HG02571 (cell line): ENCODE measurements at regions not wholly inside any gene's neighbourhood (a gene's known extent, or its start where the extent isn't known, plus 50 kb on each side); places are given as distances from the start of the nearest gene placed in this dataset.

Experiments
- ATAC-seq: cut with Tn5 transposase; IDR thresholded peaks from one replicate; pipeline ENCODE4 v1.9.1; 2021; ENCODE audit warnings: mild to moderate bottlenecking, moderate library complexity; ENCODE audit not compliant: unreplicated experiment

GRCh38 chr12:125353871-125354270 is 288.6 kb downstream of the AACS start:
- ATAC-seq: no peak

- no peak for ATAC-seq
Observed at GRCh38 chr12:125355614-125356013, 290.4 kb downstream of the AACS start.

- no peak for ATAC-seq
Observed at GRCh38 chr12:125356111-125356510, 290.9 kb downstream of the AACS start.

GRCh38 chr12:125357561-125357960 is 292.3 kb downstream of the AACS start:
- ATAC-seq: no peak

GRCh38 chr12:125360540-125360939 is 295.3 kb downstream of the AACS start:
- ATAC-seq: no peak

- no peak for ATAC-seq
Observed at GRCh38 chr12:125371033-125371432, 305.8 kb downstream of the AACS start.

- ATAC-seq: no peak
Observed at GRCh38 chr12:125372085-125372484, 306.9 kb downstream of the AACS start.

- ATAC-seq: no peak
Observed at GRCh38 chr12:125373375-125373774, 308.1 kb downstream of the AACS start.

- ATAC-seq: no peak
Observed at GRCh38 chr12:125376422-125376821, 311.2 kb downstream of the AACS start.

GRCh38 chr12:125377093-125377492 is 311.9 kb downstream of the AACS start:
- no peak for ATAC-seq

GRCh38 chr12:125381373-125381772 is 316.1 kb downstream of the AACS start:
- no peak for ATAC-seq

- ATAC-seq: no peak
Observed at GRCh38 chr12:125382926-125383325, 317.7 kb downstream of the AACS start.

GRCh38 chr12:125386652-125387051 is 321.4 kb downstream of the AACS start:
- no peak for ATAC-seq

- no peak for ATAC-seq
Observed at GRCh38 chr12:125387206-125387605, 322.0 kb downstream of the AACS start.

GRCh38 chr12:125389061-125389697 is 323.9 kb downstream of the AACS start:
- no peak for ATAC-seq

- ATAC-seq: no peak
Observed at GRCh38 chr12:125393569-125393968, 328.3 kb downstream of the AACS start.

- no peak for ATAC-seq
Observed at GRCh38 chr12:125395583-125396215, 330.5 kb downstream of the AACS start.

- no peak for ATAC-seq
Observed at GRCh38 chr12:125399489-125399888, 334.3 kb downstream of the AACS start.

GRCh38 chr12:125402874-125403789 is 337.9 kb downstream of the AACS start:
- ATAC-seq: no peak

GRCh38 chr12:125403843-125404242 is 338.6 kb downstream of the AACS start:
- ATAC-seq: no peak

GRCh38 chr12:125406131-125406530 is 340.9 kb downstream of the AACS start:
- no peak for ATAC-seq

GRCh38 chr12:125408718-125409117 is 343.5 kb downstream of the AACS start:
- ATAC-seq: no peak
